ENCODE measurements at regions not wholly inside any gene's neighbourhood (a gene's known extent, or its start where the extent isn't known, plus 50 kb on each side); places are given as distances from the start of the nearest gene placed in this dataset.

DNA sequence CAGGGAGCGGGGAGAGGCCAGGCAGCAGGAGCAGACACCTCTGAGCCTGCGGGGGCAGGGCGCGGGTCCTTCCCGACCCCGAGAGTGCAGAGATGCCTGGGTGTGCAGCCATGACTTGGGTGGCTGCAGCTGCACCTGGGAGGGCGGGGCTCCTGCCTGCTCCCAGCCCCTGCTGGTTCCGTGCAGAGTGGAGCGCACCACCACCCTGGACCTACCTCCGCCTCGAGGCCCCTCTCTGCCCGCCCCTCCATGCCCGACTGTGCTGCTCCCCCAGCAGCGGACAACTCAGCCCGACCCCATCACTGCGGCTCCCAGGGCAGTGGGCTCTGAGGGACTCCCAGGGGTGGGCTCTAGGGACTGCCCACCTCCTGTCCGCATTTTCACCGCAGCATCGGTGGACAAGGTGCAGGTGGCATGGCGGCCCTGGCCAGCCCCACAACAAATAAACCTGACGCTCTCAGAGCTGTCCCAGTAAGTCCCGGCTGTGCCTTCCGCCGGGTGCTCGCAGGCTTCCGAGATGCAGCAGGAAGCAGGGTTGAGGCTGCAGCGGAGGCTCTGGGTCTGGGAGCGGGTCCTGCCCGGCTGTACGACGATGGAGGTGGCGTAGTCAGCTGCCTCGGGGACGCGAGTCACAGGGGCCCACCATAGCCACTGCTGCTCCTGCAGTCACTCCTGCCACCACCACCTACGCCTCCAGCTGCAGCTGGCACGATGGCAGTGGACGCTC lies 392.0 kb upstream of the CCDC196 start:
- TF ChIP-seq, protein P1, sequence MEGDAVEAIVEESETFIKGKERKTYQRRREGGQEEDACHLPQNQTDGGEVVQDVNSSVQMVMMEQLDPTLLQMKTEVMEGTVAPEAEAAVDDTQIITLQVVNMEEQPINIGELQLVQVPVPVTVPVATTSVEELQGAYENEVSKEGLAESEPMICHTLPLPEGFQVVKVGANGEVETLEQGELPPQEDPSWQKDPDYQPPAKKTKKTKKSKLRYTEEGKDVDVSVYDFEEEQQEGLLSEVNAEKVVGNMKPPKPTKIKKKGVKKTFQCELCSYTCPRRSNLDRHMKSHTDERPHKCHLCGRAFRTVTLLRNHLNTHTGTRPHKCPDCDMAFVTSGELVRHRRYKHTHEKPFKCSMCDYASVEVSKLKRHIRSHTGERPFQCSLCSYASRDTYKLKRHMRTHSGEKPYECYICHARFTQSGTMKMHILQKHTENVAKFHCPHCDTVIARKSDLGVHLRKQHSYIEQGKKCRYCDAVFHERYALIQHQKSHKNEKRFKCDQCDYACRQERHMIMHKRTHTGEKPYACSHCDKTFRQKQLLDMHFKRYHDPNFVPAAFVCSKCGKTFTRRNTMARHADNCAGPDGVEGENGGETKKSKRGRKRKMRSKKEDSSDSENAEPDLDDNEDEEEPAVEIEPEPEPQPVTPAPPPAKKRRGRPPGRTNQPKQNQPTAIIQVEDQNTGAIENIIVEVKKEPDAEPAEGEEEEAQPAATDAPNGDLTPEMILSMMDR (IDR thresholded peaks at IDR 0.05): no peak
- TF ChIP-seq POLR2A (IDR thresholded peaks at IDR 0.05): no peak
